Astrocyte (in vitro differentiated cells and primary cell): ENCODE measurements at regions not wholly inside any gene's neighbourhood (a gene's known extent, or its start where the extent isn't known, plus 50 kb on each side); places are given as distances from the start of the nearest gene placed in this dataset.

ENCODE experiments used
- DNase-seq: peaks from one replicate; pipeline ENCODE4 v3.0.0-alpha.2; 2010; ENCODE audit warnings: low read depth
- FAIRE-seq: peaks from 2 replicates; lab custom pipeline; 2011; peaks lifted over from hg19 to GRCh38; lab: Jason Lieb, UNC
- H2AFZ ChIP-seq: 2 replicates; pipeline ENCODE4 v1.6.0; 2012; ENCODE audit warnings: low read depth, low read length, inconsistent platforms
- H3K27ac ChIP-seq: 2 replicates; pipeline ENCODE4 v1.5.1; 2011; ENCODE audit warnings: low read depth, low read length, inconsistent platforms
- H3K27me3 ChIP-seq: 2 replicates; pipeline ENCODE4 v1.6.0; 2011; ENCODE audit warnings: low read length, inconsistent platforms; ENCODE audit not compliant: insufficient read depth
- H3K36me3 ChIP-seq: 2 replicates; pipeline ENCODE4 v1.5.1; 2011; ENCODE audit warnings: low read length, inconsistent platforms; ENCODE audit not compliant: insufficient read depth
- H3K4me1 ChIP-seq: 2 replicates; pipeline ENCODE4 v1.5.1; 2011; ENCODE audit warnings: low read length, inconsistent platforms; ENCODE audit not compliant: insufficient read depth
- H3K4me2 ChIP-seq: 2 replicates; pipeline ENCODE4 v1.6.0; 2012; ENCODE audit warnings: low read length, inconsistent platforms
- H3K4me3 ChIP-seq: 2 replicates; pipeline ENCODE4 v1.5.1; 2011; ENCODE audit warnings: low read depth, mild to moderate bottlenecking, low read length, inconsistent platforms; ENCODE audit not compliant: insufficient read depth
- H3K79me2 ChIP-seq: 2 replicates; pipeline ENCODE4 v1.6.0; 2012; ENCODE audit warnings: mild to moderate bottlenecking, low read length, inconsistent platforms; ENCODE audit not compliant: insufficient read depth
- H3K9ac ChIP-seq: 2 replicates; pipeline ENCODE4 v1.6.0; 2012; ENCODE audit warnings: mild to moderate bottlenecking, low read length, inconsistent platforms
- H3K9me3 ChIP-seq: 2 replicates; pipeline ENCODE4 v1.5.1; 2012; ENCODE audit warnings: low read depth, mild to moderate bottlenecking, low read length, inconsistent platforms; ENCODE audit not compliant: insufficient read depth
- H4K20me1 ChIP-seq: 2 replicates; pipeline ENCODE4 v1.6.0; 2012; ENCODE audit warnings: low read length, inconsistent platforms; ENCODE audit not compliant: insufficient read depth
- H3K27ac Mint-ChIP-seq: one replicate; pipeline ENCODE4 v1.8.0; 2021; ENCODE audit warnings: mild to moderate bottlenecking, mixed read lengths; ENCODE audit not compliant: unreplicated experiment
- H3K27me3 Mint-ChIP-seq: one replicate; pipeline ENCODE4 v1.8.0; 2021; ENCODE audit warnings: low read depth, mixed read lengths; ENCODE audit not compliant: unreplicated experiment
- H3K36me3 Mint-ChIP-seq: one replicate; pipeline ENCODE4 v1.8.0; 2021; ENCODE audit warnings: low read depth, mixed read lengths; ENCODE audit not compliant: unreplicated experiment
- H3K4me1 Mint-ChIP-seq: one replicate; pipeline ENCODE4 v1.8.0; 2021; ENCODE audit warnings: low read depth, mixed read lengths; ENCODE audit not compliant: unreplicated experiment
- H3K4me3 Mint-ChIP-seq: one replicate; pipeline ENCODE4 v1.8.0; 2021; ENCODE audit warnings: mild to moderate bottlenecking, moderate library complexity, mixed read lengths; ENCODE audit not compliant: unreplicated experiment
- H3K9me3 Mint-ChIP-seq: one replicate; pipeline ENCODE4 v1.8.0; 2021; ENCODE audit warnings: mild to moderate bottlenecking, mixed read lengths; ENCODE audit not compliant: unreplicated experiment
- EZH2 ChIP-seq: IDR thresholded peaks from 2 replicates; pipeline ENCODE4 v1.6.1; 2012; ENCODE audit warnings: mild to moderate bottlenecking, low read length, inconsistent platforms; ENCODE audit not compliant: insufficient read depth
- TF ChIP-seq, protein P1 (sequence below): IDR thresholded peaks from 2 replicates; pipeline ENCODE4 v1.5.1; 2011; ENCODE audit warnings: low read depth, mild to moderate bottlenecking, inconsistent platforms, low read length, moderate library complexity; ENCODE audit not compliant: insufficient read depth

DNA sequence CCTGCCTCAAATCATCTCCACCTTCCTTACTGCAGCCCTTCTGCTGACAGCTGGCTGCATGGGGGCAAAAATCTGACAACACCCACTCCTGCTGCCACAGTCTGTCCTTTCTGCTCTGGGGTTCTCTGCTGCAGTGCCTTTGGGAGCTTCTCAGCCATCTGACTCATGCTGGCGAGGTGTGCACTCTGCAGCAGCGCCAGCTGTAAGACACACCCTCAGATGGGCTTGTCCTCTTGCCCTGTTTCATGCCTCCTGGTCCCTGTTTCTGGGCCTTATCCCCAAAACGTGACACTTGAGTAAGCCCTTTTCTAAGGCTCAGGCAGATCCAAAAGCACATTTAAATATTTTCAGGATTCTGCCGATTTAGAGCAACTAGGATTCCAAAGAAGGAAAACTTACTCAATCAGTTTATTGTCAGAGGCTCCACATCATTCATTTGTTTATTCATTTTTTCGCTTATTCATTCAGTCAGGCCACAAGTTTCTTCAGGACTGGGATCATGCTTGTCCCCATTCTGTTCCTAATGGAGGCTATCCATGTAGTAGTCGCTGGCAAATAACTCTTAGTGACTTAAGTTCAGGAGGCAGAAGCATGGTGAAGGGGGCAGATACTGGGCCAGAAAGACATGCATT lies 60.2 kb downstream of the SMIM38 start:
- Histone ChIP-seq H2AFZ (no peak overlapping the region), H3K4me2 (no peak overlapping the region), H3K36me3 (no peaks in the 10 kb centered on the region), H3K9me3 (no peaks in the 10 kb centered on the region), H3K9ac (no peak overlapping the region), H3K79me2 (no peaks in the 10 kb centered on the region), H3K4me3 (no peak overlapping the region), H3K27me3 (peaks cover 12% of the 10 kb centered on the region), H4K20me1 (no peaks in the 10 kb centered on the region), H3K27ac (no peak overlapping the region), H3K4me1 (peaks cover 8% of the 10 kb centered on the region)
- H3K4me3 Mint-ChIP-seq = no peak overlapping the region
- no peak for TF ChIP-seq EZH2
- TF ChIP-seq, protein P1, sequence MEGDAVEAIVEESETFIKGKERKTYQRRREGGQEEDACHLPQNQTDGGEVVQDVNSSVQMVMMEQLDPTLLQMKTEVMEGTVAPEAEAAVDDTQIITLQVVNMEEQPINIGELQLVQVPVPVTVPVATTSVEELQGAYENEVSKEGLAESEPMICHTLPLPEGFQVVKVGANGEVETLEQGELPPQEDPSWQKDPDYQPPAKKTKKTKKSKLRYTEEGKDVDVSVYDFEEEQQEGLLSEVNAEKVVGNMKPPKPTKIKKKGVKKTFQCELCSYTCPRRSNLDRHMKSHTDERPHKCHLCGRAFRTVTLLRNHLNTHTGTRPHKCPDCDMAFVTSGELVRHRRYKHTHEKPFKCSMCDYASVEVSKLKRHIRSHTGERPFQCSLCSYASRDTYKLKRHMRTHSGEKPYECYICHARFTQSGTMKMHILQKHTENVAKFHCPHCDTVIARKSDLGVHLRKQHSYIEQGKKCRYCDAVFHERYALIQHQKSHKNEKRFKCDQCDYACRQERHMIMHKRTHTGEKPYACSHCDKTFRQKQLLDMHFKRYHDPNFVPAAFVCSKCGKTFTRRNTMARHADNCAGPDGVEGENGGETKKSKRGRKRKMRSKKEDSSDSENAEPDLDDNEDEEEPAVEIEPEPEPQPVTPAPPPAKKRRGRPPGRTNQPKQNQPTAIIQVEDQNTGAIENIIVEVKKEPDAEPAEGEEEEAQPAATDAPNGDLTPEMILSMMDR = no peak
- H3K27ac Mint-ChIP-seq = no peak overlapping the region
- no peaks in the 10 kb centered on the region for H3K36me3 Mint-ChIP-seq
- DNase-seq = peak; percentile 45
- H3K27me3 Mint-ChIP-seq = peaks cover 40% of the 10 kb centered on the region
- peaks cover 5% of the 10 kb centered on the region for H3K4me1 Mint-ChIP-seq
- FAIRE-seq = no peak
- H3K9me3 Mint-ChIP-seq = peaks cover 6% of the 10 kb centered on the region

GRCh38 chr11:69216647-69217051 lies 60.9 kb downstream of the SMIM38 start:
- Histone ChIP-seq H3K27me3 (peaks cover 12% of the 10 kb centered on the region), H4K20me1 (no peaks in the 10 kb centered on the region), H3K4me3 (no peak overlapping the region), H3K9me3 (no peaks in the 10 kb centered on the region), H3K36me3 (no peaks in the 10 kb centered on the region), H3K79me2 (no peaks in the 10 kb centered on the region), H2AFZ (no peak overlapping the region), H3K9ac (no peak overlapping the region), H3K4me2 (no peak overlapping the region), H3K4me1 (peaks cover 8% of the 10 kb centered on the region), H3K27ac (no peak overlapping the region)
- Mint-ChIP-seq H3K36me3 (no peaks in the 10 kb centered on the region), H3K4me1 (peaks cover 5% of the 10 kb centered on the region), H3K27me3 (peaks cover 38% of the 10 kb centered on the region), H3K4me3 (no peak overlapping the region), H3K9me3 (peaks cover 4% of the 10 kb centered on the region), H3K27ac (no peak overlapping the region)
- TF ChIP-seq, protein P1 = no peak
- TF ChIP-seq EZH2 = no peak
- no peak for FAIRE-seq
- no peak for DNase-seq

GRCh38 chr11:69217276-69218105 lies 61.8 kb downstream of the SMIM38 start:
- Mint-ChIP-seq H3K36me3 (no peaks in the 10 kb centered on the region), H3K4me3 (no peak overlapping the region)

More at GRCh38 chr11:69217276-69218105, 61.8 kb downstream of the SMIM38 start:
- Mint-ChIP-seq H3K27me3 (peaks cover 31% of the 10 kb centered on the region), H3K9me3 (peaks cover under 1% of the 10 kb centered on the region), H3K4me1 (peaks cover 3% of the 10 kb centered on the region), H3K27ac (no peak overlapping the region)
- Histone ChIP-seq H3K9me3 (no peaks in the 10 kb centered on the region), H3K79me2 (no peaks in the 10 kb centered on the region), H3K4me3 (no peak overlapping the region), H3K4me2 (no peak overlapping the region), H3K9ac (no peak overlapping the region), H3K27me3 (peaks cover 12% of the 10 kb centered on the region), H2AFZ (no peak overlapping the region), H3K4me1 (peaks cover 8% of the 10 kb centered on the region), H3K27ac (no peak overlapping the region), H4K20me1 (no peaks in the 10 kb centered on the region), H3K36me3 (no peaks in the 10 kb centered on the region)
- FAIRE-seq = no peak
- DNase-seq = no peak
- TF ChIP-seq EZH2 = no peak
- TF ChIP-seq, protein P1 = no peak
